HEK293 (cell line): ENCODE measurements at regions not wholly inside any gene's neighbourhood (a gene's known extent, or its start where the extent isn't known, plus 50 kb on each side); places are given as distances from the start of the nearest gene placed in this dataset.

Source experiments
- CTCF ChIA-PET: fragments of 350-600 bp; formaldehyde crosslinking; extraction: SDS; loops from one replicate; lab custom pipeline; 2021; ENCODE audit warnings: antibody characterized with exemption; lab: Yijun Ruan, JAX
- POLR2A ChIA-PET: fragments of 300-600 bp; formaldehyde crosslinking; extraction: SDS; loops from one replicate; lab custom pipeline; 2020; ENCODE audit warnings: antibody characterized with exemption, inconsistent platforms; lab: Yijun Ruan, JAX
- H3K27ac ChIP-seq: fragments of 200-500 bp; sonication (Bioruptor generic); 2 replicates; pipeline ENCODE4 v1.5.1; 2014; ENCODE audit warnings: low read depth, low read length, control low read depth, inconsistent platforms; ENCODE audit errors: extremely low read depth
- H3K36me3 ChIP-seq, 2 experiments: fragments of 200-500 bp in 1 of 2; sonication (Bioruptor generic) in 1 of 2; 1 replicate in 1 of 2; 2 replicates in 1 of 2; pipeline ENCODE4 v1.5.1; 2014 to 2017; ENCODE audit warnings: inconsistent platforms in 2 of 2, low read length in 2 of 2; ENCODE audit not compliant: control insufficient read depth in 2 of 2, insufficient read depth in 1 of 2
- H3K4me1 ChIP-seq: fragments of 200-500 bp; sonication (Bioruptor generic); 2 replicates; pipeline ENCODE4 v1.5.1; 2014; ENCODE audit warnings: mild to moderate bottlenecking, low read length, inconsistent platforms; ENCODE audit not compliant: control insufficient read depth, insufficient read depth
- H3K4me3 ChIP-seq: 2 replicates; pipeline ENCODE4 v1.5.1; 2011; ENCODE audit warnings: low read depth, mild to moderate bottlenecking, control low read depth, low read length, moderate library complexity
- H3K9me3 ChIP-seq: fragments of 200-500 bp; sonication (Bioruptor generic); 2 replicates; pipeline ENCODE4 v1.5.1; 2014; ENCODE audit warnings: low read depth, low read length, inconsistent platforms; ENCODE audit not compliant: control insufficient read depth, insufficient read depth
- IKZF3 ChIP-seq: fragments of 450-650 bp; IDR thresholded peaks from 2 replicates; pipeline ENCODE4 v1.5.0; 2018; ENCODE audit warnings: missing biosample characterization, mild to moderate bottlenecking, missing genetic modification characterization, moderate library complexity
- KLF9 ChIP-seq: fragments of 450-650 bp; formaldehyde crosslinking; IDR thresholded peaks from 2 replicates; pipeline ENCODE4 v1.5.1; 2016; ENCODE audit warnings: missing biosample characterization, missing genetic modification characterization, low read depth
- OSR2 ChIP-seq: fragments of 450-650 bp; formaldehyde crosslinking; IDR thresholded peaks from 2 replicates; pipeline ENCODE4 v1.5.1; 2016; ENCODE audit warnings: missing biosample characterization, missing genetic modification characterization
- REPIN1 ChIP-seq: fragments of 450-650 bp; formaldehyde crosslinking; IDR thresholded peaks from 2 replicates; pipeline ENCODE4 v1.5.1; 2017; ENCODE audit warnings: missing biosample characterization, missing genetic modification characterization, low read depth
- YY1 ChIP-seq: fragments of 450-650 bp; formaldehyde crosslinking; IDR thresholded peaks from 2 replicates; pipeline ENCODE4 v1.5.1; 2018; ENCODE audit warnings: missing biosample characterization, missing genetic modification characterization
- ZBTB17 ChIP-seq: fragments of 450-650 bp; formaldehyde crosslinking; IDR thresholded peaks from 2 replicates; pipeline ENCODE4 v1.5.1; 2016; ENCODE audit warnings: missing biosample characterization, missing genetic modification characterization
- ZNF112 ChIP-seq: fragments of 450-650 bp; formaldehyde crosslinking; IDR thresholded peaks from 2 replicates; pipeline ENCODE4 v1.5.0; 2017; ENCODE audit warnings: missing biosample characterization, missing genetic modification characterization
- ZNF133 ChIP-seq: fragments of 450-650 bp; formaldehyde crosslinking; IDR thresholded peaks from 2 replicates; pipeline ENCODE4 v1.5.1; 2016; ENCODE audit warnings: missing biosample characterization, missing genetic modification characterization
- ZNF174 ChIP-seq: fragments of 450-650 bp; formaldehyde crosslinking; IDR thresholded peaks from 2 replicates; pipeline ENCODE4 v1.5.0; 2017; ENCODE audit warnings: missing biosample characterization, mild to moderate bottlenecking, missing genetic modification characterization
- ZNF223 ChIP-seq: fragments of 450-650 bp; formaldehyde crosslinking; IDR thresholded peaks from 2 replicates; pipeline ENCODE4 v1.5.1; 2016; ENCODE audit warnings: missing biosample characterization, missing genetic modification characterization
- ZNF311 ChIP-seq: fragments of 450-650 bp; formaldehyde crosslinking; IDR thresholded peaks from 2 replicates; pipeline ENCODE4 v1.5.1; 2017; ENCODE audit warnings: missing biosample characterization, missing genetic modification characterization, borderline replicate concordance
- ZNF621 ChIP-seq: fragments of 450-650 bp; formaldehyde crosslinking; IDR thresholded peaks from 2 replicates; pipeline ENCODE4 v1.5.1; 2017; ENCODE audit warnings: missing biosample characterization, missing genetic modification characterization
- ZNF785 ChIP-seq: fragments of 450-650 bp; formaldehyde crosslinking; IDR thresholded peaks from 2 replicates; pipeline ENCODE4 v1.5.1; 2016; ENCODE audit warnings: missing biosample characterization, missing genetic modification characterization
- TF ChIP-seq, protein P1 (sequence below): fragments of 450-650 bp; formaldehyde crosslinking; IDR thresholded peaks from 2 replicates; pipeline ENCODE4 v1.5.1; 2016; ENCODE audit warnings: missing biosample characterization, missing genetic modification characterization
- TF ChIP-seq, protein P2 (sequence below): fragments of 450-650 bp; formaldehyde crosslinking; IDR thresholded peaks from 2 replicates; pipeline ENCODE4 v1.5.1; 2016; ENCODE audit warnings: missing biosample characterization, missing genetic modification characterization
- TF ChIP-seq, protein P3 (sequence below): fragments of 450-650 bp; formaldehyde crosslinking; IDR thresholded peaks from 2 replicates; pipeline ENCODE4 v1.5.1; 2016; ENCODE audit warnings: missing biosample characterization, missing genetic modification characterization
- TF ChIP-seq, protein P4 (sequence below): fragments of 450-650 bp; formaldehyde crosslinking; conservative IDR thresholded peaks from 2 replicates; pipeline ENCODE4 v1.5.1; 2016; ENCODE audit warnings: low read depth, missing biosample characterization, missing genetic modification characterization
- TF ChIP-seq, protein P5 (sequence below): fragments of 450-650 bp; formaldehyde crosslinking; IDR thresholded peaks from 2 replicates; pipeline ENCODE4 v1.5.1; 2016; ENCODE audit warnings: missing biosample characterization, missing genetic modification characterization

DNA sequence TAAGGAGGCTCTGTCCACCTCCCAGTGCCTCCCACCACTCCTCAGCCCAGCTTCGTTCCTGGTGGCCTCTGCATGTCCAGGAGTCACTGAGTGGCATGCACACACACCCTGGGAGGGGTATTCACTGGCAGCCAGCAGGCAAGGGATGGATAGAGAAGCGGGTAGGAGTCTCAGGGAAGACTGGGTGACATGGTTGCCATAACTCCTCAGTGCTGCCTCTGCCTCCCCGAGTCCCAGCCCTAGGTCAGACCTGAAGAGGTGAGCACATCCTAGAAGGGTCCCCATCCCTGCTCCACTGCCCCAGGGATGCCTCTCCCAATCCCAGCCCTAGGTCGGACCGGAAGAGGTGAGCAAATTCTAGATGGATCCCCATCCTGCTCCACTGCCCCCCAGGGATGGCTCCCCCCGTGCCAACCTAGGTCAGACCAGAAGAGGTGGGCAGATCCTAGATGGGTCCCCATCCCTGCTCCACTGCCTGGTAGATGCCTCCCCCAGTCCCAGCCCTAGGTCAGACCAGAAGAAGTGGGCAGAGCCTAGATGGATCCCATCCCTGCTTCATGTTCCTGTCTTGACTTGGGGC lies 197.0 kb downstream of the IRF8 start:
- H3K4me1 ChIP-seq = no peaks in the 10 kb centered on the region
- ChIA-PET POLR2A (no interaction called here), CTCF (interaction anchor here (1.0 kb wide), 1 partner anchor 157 kb away, joined by 3 read pairs; no protein-coding TSS in a partner anchor)
- H3K27ac ChIP-seq = no peak overlapping the region
- no peaks in the 10 kb centered on the region for H3K36me3 ChIP-seq
- H3K9me3 ChIP-seq = no peaks in the 10 kb centered on the region
- TF ChIP-seq ZNF621 (tag by site-specific recombination) = no peak
- TF ChIP-seq ZNF785 (tag by site-specific recombination) = no peak
- TF ChIP-seq, protein P1, sequence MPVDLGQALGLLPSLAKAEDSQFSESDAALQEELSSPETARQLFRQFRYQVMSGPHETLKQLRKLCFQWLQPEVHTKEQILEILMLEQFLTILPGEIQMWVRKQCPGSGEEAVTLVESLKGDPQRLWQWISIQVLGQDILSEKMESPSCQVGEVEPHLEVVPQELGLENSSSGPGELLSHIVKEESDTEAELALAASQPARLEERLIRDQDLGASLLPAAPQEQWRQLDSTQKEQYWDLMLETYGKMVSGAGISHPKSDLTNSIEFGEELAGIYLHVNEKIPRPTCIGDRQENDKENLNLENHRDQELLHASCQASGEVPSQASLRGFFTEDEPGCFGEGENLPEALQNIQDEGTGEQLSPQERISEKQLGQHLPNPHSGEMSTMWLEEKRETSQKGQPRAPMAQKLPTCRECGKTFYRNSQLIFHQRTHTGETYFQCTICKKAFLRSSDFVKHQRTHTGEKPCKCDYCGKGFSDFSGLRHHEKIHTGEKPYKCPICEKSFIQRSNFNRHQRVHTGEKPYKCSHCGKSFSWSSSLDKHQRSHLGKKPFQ = no peak
- TF ChIP-seq YY1 (tag by site-specific recombination) = no peak
- no peak for TF ChIP-seq ZNF223
- TF ChIP-seq, all 188 proteins: peak for 0
- no peak overlapping the region for H3K4me3 ChIP-seq

DNA sequence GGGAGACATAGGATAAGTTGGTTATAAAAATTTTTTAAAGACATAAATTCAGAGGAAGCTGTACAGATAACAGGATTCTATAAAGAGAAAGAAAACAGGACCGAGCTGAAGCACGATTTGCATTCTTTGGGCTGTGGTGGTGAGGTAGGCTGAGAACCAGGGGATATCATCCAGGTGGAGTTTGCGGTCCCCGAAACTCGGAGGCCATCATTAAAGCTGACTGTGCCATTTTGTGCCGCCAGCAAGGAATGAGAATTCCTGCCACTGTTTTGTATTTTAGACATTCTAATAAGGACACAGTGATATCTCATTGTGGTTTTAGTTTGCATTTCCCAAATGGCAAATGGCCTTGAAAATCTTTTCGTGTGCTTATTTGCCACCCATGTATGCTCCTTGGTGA lies 197.9 kb downstream of the IRF8 start:
- Histone ChIP-seq H3K36me3 (no peaks in the 10 kb centered on the region), H3K9me3 (no peaks in the 10 kb centered on the region), H3K4me3 (no peak overlapping the region), H3K4me1 (no peaks in the 10 kb centered on the region), H3K27ac (no peak overlapping the region)
- no peak for TF ChIP-seq REPIN1 (tag by site-specific recombination)
- TF ChIP-seq ZNF311 (tag by site-specific recombination) = no peak
- TF ChIP-seq KLF9 = no peak
- no peak for TF ChIP-seq IKZF3 (tag by site-specific recombination)
- POLR2A ChIA-PET = no interaction called here
- CTCF ChIA-PET = interaction anchor here (0.6 to 1.0 kb wide), 2 partner anchors 151 to 156 kb away, joined by 3 read pairs; no protein-coding TSS in a partner anchor

DNA sequence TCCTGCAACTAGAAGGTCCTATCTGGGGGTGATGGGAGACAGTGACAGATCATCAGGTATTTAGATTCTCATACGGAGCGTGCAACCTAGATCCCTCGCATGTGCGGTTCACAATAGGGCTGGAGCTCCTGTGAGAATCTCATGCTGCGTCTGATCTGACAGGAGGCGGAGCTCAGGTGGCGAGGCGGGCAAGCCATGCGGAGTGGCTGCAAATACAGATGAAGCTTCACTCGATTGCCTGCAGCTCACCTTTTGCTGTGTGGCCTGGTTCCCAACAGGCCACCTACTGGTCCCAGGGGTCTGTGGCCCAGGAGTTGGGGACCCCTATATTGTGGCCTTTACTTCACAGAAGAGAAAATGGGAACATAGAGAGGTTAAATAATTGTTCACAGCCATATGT lies 200.4 kb downstream of the IRF8 start:
- H3K4me1 ChIP-seq = no peaks in the 10 kb centered on the region
- no peak overlapping the region for H3K27ac ChIP-seq
- no peak overlapping the region for H3K4me3 ChIP-seq
- H3K36me3 ChIP-seq = no peaks in the 10 kb centered on the region
- POLR2A ChIA-PET = no interaction called here
- CTCF ChIA-PET = interaction anchor here (1.0 kb wide), 1 partner anchor 153 kb away, joined by 4 read pairs; no protein-coding TSS in a partner anchor
- H3K9me3 ChIP-seq = no peaks in the 10 kb centered on the region
- TF ChIP-seq ZNF112 (tag by site-specific recombination) (no peak), OSR2 (tag by site-specific recombination) (no peak), ZBTB17 (tag by site-specific recombination) (no peak), ZNF174 (tag by site-specific recombination) (no peak), ZNF133 (tag by site-specific recombination) (no peak)
- TF ChIP-seq, protein P2, sequence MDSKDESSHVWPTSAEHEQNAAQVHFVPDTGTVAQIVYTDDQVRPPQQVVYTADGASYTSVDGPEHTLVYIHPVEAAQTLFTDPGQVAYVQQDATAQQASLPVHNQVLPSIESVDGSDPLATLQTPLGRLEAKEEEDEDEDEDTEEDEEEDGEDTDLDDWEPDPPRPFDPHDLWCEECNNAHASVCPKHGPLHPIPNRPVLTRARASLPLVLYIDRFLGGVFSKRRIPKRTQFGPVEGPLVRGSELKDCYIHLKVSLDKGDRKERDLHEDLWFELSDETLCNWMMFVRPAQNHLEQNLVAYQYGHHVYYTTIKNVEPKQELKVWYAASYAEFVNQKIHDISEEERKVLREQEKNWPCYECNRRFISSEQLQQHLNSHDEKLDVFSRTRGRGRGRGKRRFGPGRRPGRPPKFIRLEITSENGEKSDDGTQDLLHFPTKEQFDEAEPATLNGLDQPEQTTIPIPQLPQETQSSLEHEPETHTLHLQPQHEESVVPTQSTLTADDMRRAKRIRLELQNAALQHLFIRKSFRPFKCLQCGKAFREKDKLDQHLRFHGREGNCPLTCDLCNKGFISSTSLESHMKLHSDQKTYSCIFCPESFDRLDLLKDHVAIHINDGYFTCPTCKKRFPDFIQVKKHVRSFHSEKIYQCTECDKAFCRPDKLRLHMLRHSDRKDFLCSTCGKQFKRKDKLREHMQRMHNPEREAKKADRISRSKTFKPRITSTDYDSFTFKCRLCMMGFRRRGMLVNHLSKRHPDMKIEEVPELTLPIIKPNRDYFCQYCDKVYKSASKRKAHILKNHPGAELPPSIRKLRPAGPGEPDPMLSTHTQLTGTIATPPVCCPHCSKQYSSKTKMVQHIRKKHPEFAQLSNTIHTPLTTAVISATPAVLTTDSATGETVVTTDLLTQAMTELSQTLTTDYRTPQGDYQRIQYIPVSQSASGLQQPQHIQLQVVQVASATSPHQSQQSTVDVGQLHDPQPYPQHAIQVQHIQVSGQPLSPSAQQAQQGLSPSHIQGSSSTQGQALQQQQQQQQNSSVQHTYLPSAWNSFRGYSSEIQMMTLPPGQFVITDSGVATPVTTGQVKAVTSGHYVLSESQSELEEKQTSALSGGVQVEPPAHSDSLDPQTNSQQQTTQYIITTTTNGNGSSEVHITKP = no peak
- TF ChIP-seq, protein P3, sequence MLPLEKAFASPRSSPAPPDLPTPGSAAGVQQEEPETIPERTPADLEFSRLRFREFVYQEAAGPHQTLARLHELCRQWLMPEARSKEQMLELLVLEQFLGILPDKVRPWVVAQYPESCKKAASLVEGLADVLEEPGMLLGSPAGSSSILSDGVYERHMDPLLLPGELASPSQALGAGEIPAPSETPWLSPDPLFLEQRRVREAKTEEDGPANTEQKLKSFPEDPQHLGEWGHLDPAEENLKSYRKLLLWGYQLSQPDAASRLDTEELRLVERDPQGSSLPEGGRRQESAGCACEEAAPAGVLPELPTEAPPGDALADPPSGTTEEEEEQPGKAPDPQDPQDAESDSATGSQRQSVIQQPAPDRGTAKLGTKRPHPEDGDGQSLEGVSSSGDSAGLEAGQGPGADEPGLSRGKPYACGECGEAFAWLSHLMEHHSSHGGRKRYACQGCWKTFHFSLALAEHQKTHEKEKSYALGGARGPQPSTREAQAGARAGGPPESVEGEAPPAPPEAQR (tag by site-specific recombination) = no peak
- TF ChIP-seq, protein P4, sequence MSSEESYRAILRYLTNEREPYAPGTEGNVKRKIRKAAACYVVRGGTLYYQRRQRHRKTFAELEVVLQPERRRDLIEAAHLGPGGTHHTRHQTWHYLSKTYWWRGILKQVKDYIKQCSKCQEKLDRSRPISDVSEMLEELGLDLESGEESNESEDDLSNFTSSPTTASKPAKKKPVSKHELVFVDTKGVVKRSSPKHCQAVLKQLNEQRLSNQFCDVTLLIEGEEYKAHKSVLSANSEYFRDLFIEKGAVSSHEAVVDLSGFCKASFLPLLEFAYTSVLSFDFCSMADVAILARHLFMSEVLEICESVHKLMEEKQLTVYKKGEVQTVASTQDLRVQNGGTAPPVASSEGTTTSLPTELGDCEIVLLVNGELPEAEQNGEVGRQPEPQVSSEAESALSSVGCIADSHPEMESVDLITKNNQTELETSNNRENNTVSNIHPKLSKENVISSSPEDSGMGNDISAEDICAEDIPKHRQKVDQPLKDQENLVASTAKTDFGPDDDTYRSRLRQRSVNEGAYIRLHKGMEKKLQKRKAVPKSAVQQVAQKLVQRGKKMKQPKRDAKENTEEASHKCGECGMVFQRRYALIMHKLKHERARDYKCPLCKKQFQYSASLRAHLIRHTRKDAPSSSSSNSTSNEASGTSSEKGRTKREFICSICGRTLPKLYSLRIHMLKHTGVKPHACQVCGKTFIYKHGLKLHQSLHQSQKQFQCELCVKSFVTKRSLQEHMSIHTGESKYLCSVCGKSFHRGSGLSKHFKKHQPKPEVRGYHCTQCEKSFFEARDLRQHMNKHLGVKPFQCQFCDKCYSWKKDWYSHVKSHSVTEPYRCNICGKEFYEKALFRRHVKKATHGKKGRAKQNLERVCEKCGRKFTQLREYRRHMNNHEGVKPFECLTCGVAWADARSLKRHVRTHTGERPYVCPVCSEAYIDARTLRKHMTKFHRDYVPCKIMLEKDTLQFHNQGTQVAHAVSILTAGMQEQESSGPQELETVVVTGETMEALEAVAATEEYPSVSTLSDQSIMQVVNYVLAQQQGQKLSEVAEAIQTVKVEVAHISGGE (tag by site-specific recombination) = no peak
- TF ChIP-seq, protein P5, sequence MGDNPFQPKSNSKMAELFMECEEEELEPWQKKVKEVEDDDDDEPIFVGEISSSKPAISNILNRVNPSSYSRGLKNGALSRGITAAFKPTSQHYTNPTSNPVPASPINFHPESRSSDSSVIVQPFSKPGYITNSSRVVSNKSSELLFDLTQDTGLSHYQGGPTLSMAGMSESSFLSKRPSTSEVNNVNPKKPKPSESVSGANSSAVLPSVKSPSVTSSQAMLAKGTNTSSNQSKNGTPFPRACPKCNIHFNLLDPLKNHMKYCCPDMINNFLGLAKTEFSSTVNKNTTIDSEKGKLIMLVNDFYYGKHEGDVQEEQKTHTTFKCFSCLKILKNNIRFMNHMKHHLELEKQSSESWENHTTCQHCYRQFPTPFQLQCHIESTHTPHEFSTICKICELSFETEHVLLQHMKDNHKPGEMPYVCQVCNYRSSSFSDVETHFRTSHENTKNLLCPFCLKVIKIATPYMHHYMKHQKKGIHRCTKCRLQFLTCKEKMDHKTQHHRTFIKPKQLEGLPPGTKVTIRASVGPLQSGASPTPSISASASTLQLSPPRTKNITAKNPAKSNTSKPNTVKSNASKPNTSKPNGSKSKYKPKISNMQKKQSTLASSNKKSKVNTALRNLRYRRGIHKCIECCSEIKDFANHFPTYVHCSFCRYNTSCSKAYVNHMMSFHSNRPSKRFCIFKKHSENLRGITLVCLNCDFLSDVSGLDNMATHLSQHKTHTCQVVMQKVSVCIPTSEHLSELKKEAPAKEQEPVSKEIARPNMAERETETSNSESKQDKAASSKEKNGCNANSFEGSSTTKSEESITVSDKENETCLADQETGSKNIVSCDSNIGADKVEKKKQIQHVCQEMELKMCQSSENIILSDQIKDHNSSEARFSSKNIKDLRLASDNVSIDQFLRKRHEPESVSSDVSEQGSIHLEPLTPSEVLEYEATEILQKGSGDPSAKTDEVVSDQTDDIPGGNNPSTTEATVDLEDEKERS = no peak
